NCI-H128 (cell line): ENCODE measurements at regions not wholly inside any gene's neighbourhood (a gene's known extent, or its start where the extent isn't known, plus 50 kb on each side); places are given as distances from the start of the nearest gene placed in this dataset.
"Not testable (repeated sequence)": the region's sequence is repeated elsewhere in the genome, so short reads cannot be mapped to it uniquely, and the experiment has no call there.

Experiments used
- DNase-seq: peaks from one replicate; lab custom pipeline; 2025; ENCODE audit not compliant: unreplicated experiment; lab: John Stamatoyannopoulos, UW

DNA sequence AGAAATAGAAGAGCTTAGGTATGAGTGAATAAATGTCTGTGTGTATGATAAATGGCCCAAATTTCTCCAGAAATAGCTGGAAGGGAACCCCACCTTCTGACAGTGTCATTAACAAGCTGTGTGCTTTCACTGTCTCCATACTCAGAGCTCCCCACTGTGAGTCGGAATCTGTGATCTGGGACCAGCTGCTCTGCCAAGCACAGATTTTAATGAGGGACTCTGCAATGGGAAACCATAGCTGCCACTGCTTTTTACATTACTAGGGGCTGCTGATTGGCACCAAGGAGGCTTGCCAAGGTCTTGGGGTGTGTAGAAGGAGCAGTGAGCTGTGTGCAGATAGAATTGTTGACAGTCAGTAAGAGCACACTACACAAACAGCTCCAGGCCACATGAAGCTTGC is 244.2 kb upstream of the CCDC196 start:
- DNase-seq = no peak

DNA sequence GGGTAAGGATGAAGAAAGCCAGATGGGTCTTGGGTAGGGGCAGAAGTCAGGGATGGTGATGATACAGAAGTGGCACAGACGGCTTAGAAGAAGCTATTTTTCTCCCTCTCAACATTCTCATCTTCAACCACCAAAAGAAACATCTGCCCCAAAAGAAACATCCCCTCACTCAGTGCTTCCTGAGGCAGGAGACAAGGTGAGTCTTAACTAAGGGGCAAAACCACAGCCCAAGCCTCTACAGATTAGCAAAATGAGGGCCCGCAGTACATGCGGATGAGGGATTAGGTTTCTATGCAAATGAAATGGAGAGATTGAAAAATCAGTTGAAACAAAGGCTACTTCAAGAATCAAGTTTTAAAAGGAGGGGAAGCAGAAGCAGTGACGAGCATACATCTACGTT is 241.3 kb upstream of the CCDC196 start:
- DNase-seq = no peak

DNA sequence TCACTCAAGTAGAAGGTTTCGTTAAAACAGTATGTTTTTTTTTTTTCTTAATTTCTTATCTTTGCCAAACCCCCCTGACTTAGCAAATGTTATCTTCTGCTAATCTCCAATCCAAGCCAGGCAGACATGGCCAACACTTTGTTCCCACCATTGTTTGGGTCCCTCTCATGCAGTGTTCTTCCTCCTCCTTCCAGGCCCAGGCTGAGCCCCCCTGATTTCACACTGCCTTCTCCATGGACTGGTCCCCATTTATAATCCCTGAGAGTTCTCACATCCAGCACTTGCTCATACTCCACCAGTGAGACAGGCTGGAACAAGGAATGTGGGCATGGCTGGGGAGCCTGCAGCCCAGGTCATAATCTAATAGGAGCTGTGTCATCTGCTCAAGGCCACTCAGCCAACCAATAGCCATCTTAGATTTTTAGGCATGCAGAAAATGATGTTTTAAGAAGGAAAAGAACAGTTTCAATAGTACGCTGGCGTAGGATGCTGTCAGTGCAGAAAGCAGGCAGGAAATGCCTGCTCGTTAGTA is 238.4 kb upstream of the CCDC196 start:
- no peak for DNase-seq

DNA sequence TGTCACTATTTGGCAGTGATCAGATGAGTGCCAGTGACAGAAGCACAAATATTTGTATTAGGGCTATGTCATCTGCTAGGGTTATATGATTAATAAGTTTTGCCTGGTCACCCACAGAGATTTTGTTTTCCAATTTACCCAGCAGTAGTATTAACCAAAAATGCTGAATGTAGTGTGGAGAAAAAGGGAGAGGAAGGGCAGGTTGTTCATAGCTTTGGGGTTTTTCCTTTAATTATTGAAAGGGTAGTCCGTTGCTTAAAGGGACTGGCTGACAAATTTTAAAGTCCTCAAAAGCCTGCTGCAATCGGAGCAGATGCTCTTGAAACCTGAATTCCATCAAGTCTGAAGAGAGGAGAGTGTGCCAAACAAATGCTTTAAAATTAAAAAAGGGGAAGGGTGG is 237.9 kb upstream of the CCDC196 start:
- no peak for DNase-seq

DNA sequence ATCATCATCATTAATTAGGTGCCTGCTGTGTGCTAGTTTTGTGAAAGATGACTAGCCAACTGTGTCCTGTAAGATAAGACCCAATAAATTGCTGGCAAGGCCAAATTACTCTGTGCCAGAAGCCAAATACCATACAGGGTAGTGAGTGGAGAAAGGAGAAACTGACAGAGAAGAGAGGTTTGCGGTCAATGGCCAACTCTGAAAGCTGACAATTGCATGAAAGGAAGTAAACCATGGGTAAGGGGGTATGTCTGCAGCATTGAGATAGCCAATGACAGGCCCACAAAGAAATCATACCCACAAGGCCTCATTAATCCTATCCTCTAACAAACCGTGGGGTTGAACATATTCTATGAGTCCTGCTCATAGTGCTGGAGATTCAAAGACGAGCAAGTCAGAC is 236.6 kb upstream of the CCDC196 start:
- DNase-seq = no peak

GRCh38 chr14:66254038-66254437 is 232.1 kb upstream of the CCDC196 start:
- DNase-seq = no peak

DNA sequence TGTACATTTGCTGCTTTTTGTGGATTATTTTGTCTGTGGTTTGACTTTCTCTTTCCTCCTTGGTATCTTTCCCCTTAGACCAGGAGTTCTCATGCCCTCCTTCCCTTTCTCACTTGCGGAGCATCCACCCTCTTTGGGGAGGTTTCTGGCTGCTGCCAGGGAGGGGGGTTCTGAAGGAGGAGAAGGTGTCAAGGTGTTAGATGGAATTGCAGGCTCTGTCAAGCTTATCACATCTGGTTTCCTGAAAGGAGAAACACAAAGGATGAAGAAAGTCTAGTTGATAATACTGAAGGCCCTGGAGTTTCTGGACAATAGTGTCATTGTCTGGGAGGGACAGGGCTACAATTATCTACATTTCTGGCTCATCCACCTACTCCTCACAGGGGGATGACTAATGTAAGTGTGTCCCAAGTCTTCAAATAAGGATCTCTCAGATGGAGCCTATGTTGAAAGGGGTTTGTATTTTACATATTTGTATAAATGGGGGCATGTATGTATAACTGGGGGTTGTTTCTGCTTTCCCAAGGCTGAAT is 217.3 kb upstream of the CCDC196 start:
- DNase-seq = no peak

DNA sequence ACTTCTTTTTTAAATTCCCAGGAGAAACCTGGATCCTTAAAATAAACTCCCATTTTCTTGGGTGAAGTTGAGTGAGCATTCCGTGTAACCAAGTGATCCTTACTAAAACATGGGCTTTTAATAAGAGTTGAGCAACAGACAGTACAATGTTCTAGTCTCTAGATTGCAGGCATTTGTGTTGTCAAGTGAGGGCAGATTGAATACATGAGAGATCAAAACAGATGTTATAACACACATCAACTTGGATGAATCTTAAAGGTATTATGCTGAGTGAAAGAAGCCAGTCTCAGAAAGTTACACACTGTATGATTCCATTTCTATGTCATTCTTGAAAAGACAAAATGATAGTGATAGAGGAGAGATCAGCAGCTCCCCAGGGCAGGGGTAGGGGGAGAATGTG is 213.9 kb upstream of the CCDC196 start:
- no peak for DNase-seq

DNA sequence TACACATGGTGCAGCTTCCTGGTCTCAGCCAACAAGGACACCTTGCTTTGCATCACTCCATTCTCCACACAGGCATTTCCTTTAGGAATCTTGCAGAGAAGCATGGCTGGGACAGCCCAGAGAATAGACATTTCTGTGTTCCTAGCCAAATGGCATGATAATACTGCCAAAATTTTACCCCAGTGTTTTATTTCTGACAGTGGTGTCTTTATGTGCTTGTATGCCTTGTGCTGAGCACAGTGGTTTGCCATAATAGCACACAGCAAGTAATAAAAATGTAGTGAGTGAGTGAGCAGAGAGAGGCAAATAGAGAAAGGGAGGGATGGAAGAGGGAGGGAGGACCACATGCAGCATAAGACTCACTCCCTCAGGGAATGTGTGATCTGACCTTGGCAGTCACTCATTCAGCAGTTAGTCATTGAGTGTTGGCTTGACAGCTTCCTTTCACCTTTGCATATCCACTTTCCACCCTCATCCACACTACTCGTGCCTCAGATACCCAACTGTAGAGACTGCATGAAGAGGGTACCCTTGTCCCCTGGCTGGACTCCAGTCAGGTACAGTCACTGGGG is 212.8 kb upstream of the CCDC196 start:
- DNase-seq = no peak

- DNase-seq = not testable (repeated sequence)
These were observed 207.8 kb upstream of the CCDC196 start for GRCh38 chr14:66278418-66278817.

GRCh38 chr14:66281036-66281776 is 205.0 kb upstream of the CCDC196 start:
- DNase-seq = no peak

- no peak for DNase-seq
These were observed 201.8 kb upstream of the CCDC196 start for GRCh38 chr14:66284346-66284745.

DNA sequence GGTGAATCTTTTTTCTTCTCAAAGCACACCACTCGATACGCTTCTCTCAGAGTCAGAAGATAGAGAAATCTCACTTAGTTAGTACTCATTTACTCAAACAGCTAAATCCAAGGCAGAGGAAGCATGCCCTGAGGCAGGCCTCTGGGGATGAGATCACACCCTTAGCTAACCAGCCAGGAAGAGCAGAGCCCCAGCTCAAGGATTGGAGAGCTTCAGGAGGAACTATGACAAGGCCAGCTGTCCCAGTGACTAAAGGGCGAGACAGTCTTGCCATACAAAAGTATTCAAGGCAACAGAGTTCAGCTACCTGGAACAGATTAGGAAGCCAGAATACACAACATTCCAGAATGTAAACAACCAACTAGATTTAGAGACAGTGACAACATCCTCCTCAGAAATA is 197.7 kb upstream of the CCDC196 start:
- DNase-seq = no peak

DNA sequence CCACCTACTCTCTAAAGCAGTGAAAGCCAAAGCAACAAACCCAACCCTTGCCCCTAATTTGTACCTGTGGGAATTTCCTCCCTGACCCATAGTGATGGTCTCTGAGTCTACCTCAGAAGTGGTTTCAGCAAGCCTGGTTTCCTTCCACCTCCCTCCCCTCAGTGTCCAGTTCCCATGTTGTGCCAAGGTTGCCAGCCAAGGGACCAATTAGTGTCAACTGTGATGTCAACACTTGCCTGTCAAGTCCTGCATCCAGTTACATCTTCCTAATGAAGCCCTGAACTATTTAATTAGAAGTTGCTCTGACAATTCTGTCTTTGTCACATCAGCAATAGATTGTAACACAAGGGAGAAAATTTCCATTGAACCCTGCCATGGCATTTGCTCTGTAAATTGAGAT is 194.4 kb upstream of the CCDC196 start:
- DNase-seq = no peak

GRCh38 chr14:66293533-66294105 is 192.6 kb upstream of the CCDC196 start:
- DNase-seq = no peak

DNA sequence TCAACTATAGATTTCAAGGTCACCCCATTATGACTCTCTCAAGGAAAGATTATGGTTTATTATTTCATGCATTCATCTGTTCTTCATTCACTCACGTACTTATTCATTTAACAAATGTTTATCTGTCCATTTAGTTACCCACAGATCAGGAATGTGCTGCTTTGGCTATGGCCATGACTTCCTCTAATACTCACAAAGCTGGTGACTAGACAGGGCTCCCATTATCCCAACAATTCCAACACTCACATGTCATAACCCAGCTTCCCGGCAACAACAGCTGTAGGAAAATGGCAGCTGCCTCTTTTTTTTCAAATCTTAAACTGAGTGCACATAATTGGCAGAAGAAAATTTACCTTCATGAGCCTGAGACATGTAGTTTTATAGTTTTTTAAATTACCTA is 190.8 kb upstream of the CCDC196 start:
- no peak for DNase-seq

DNA sequence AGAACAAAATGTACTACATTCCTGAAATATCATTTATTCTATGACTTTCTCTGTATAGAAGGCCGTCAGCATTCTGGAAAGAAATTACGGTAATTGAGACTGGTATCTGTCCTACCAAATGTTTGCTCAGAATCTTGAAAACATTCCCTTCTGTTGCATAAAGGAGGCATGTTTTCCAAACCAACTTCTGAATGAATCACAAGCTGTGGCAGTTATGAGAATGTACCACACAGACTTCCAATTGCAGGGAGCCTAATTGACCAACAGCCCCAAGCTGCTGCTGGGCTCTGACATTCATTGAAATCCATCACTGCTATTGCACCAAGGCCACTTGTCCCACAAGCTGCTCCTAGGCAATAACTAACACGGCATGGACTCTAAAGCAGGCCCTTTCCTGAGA is 185.3 kb upstream of the CCDC196 start:
- no peak for DNase-seq

DNA sequence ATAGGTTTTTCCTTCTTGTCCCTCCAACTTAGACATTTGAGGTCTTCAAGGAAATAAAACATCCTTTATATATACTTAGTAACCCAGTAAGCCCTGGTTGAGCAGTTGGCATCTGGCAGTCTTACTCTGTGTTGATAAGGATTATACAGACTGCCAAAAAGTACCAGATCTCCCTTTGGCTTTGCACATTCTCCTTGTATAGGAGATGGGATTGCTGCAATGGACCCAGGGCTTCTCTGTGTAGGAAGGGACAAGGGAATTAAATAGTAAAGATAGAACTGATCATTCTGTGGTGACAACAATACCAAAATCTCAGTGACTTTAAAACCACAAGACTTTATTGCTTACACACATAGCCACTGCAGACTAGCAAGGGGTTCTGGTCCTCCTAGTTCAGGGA is 180.1 kb upstream of the CCDC196 start:
- DNase-seq = no peak

DNA sequence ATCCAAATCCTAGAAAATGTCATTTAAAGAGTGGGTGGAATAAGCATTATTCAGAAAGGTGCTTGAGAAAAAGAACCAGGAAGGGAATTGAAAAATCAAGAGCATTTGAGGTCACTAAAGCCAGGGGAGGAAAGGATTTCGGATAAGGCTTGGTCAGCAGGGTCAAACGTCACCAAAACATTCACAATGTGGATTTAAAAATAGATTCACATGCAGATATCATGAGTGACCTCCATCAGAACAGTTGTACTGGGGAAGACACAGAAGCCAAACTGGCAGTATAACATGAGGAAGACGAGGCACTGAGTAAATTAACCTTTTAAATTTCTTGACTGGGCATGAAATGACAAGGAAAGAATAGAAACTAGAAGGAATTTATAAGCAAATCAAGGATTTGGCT is 175.1 kb upstream of the CCDC196 start:
- DNase-seq = no peak

GRCh38 chr14:66311990-66312389 is 174.2 kb upstream of the CCDC196 start:
- no peak for DNase-seq

GRCh38 chr14:66312451-66312850 is 173.7 kb upstream of the CCDC196 start:
- no peak for DNase-seq

DNA sequence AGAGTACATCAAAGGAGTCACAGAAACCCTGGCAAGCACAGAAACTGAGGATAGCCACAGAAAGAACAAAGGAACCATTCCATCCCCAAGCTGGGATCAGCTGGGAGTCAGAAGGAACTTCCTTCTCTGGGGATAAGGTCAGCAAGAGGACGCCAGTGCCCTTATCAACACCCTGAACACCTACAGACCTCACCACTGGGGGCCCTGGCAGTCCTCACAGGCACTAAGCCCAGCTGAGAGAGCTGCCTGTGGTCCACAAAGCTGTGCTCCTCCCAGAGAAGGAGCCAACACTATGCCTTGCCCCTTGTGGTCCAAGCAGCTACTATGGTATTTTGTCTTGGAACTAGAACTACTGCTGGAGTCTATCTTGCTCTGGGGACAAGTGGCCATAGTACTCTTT is 171.1 kb upstream of the CCDC196 start:
- DNase-seq = no peak
